Pulmonary artery endothelial cell (primary cell): ENCODE measurements at regions not wholly inside any gene's neighbourhood (a gene's known extent, or its start where the extent isn't known, plus 50 kb on each side); places are given as distances from the start of the nearest gene placed in this dataset.

Source experiments
- DNase-seq: peaks from one replicate; pipeline ENCODE4 v3.0.0-alpha.2; 2011; ENCODE audit warnings: low read depth, low spot score

DNA sequence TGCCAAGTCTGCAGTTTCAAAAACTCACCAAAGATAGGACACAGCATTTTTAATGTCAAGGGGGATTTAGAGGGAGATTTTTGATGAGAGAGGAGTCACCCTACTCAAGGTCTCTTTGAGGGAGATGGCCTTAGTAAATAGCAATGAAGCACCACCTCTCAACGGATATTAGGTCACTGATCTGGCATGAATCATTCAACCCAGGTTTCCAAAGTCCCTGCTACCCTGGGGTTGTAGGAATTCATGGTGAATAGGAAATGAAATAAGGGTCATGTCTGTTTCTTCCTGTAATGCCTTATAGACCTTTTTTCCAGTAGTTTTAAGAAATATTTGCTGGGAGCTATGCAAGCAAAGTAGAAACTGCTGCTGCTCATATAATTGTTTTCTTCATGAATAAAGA lies 2154.9 kb downstream of the LRRC4C start:
- no peak for DNase-seq

DNA sequence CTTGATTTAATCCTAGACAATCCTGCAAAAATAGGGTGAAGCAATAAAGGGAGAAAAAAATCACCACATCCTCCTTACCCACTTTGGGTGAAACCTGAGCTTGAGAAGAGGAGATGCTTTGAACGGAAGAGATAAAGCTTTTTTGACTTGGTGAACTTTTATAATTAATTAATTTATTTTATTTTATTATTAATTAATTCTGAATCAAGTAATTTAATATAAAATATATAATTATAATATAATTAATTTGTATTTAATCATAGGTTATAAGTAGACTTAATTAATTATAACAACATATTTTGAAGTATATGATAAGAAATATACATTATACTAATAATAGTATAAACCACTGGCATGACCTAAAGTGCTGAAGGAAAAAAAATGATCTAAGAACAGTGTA lies 2164.8 kb downstream of the LRRC4C start:
- no peak for DNase-seq

DNA sequence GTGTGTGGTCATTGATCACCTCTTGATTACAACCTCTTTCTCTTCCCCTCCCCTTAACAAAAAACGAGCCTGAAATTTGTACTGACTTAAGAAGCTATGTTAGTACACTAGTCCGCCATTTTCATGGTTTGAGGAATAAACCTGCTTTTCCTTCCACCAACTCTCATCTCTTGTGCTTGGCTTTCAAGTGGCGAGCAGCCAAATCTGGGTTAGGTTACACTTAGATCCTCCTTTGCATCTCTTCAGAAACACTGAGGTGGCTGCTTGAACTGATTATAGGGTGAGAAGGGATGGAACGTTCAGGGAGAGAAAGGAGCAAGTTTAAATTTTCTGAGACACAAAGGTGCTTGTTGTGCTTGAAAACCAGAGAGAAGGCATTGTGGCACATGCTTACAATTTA lies 2171.4 kb downstream of the LRRC4C start:
- DNase-seq, result no peak

DNA sequence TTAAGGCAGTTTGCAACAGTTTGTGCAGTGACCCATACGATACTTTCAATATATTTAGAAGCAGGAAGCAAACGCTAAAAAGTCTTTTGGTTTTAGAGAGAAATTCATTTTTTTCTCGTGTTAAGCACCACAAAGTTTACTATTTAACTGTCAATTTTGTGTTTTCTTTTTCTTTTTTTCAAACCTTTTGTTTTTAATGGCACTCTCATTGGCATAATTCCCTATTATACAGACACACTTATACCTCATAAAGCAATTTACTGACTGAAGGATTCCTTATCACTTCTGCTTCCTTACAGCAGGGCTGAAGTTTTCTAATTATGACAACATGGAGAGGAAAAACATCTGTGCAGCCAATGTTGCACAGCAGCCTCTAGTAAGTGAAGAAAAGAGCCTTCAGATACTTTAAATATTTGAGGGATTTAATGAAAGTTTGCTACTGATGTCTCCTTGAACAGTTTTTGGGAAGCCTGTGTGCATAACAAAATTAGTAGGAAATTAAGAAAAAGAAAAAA lies 2191.2 kb downstream of the LRRC4C start:
- no peak for DNase-seq

DNA sequence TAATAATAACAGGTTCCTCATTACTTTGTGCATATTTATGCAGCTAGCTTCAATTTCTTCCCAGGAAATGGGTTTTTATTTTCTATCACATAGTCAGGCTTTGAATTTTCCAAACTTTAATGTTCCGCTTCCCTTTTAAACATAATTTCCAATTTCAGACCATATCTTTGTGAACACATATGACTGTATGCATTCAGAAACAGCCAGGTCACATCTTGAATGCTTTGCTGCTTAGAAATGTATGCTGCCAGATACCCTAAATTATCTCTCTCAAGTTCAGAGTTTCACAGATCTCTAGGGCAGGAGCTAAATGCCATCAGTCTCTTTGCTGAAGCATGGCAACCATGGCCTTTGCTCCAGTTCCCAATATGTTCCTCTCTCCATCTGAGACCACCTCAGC lies 2203.8 kb downstream of the LRRC4C start:
- DNase-seq, result no peak

GRCh38 chr11:39249566-39250365 lies 2209.7 kb downstream of the LRRC4C start:
- DNase-seq, result no peak

DNA sequence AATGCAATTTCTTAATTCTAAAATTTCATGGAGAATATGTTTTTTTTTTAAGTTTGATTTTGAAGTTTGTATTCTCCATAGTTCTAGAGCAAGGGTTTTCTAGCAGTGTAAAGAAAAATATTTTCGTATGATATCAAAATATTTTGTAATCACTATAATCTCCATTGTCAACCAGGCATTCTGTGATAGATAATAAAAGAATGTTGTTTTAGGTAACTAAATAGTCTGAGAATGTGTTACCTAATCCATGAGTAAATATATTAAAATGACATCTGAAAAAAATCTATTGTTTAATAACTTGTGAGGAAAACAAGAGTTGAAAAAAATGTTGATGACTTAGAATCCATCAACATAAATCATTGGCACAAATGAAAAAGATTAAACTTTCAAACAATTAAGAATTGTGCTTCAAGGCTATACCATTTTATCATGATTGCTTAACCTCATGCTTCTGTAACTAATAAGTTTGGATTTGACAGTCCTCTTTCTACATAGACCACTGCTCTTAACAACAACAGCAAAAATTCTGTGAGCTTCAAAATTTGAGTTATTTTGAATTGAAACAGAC lies 2211.8 kb downstream of the LRRC4C start:
- no peak for DNase-seq

DNA sequence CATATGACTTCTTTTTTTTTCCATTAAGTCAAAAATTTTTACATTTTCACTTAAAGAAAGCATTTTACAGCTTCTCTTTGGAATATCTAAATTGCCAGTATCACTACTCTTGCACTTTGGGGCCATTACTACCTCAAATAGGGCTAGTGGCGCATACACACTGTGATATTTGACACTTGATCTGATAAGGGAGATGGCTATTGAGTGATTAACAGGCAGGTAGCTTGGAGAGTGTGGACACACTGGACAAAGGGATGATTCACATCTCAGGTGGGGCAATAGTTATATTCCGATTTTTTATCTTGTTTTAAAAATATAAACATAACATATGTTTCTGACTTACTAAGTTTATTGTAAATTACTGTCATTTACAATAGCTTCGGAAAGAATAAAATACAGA lies 2219.9 kb downstream of the LRRC4C start:
- no peak for DNase-seq

DNA sequence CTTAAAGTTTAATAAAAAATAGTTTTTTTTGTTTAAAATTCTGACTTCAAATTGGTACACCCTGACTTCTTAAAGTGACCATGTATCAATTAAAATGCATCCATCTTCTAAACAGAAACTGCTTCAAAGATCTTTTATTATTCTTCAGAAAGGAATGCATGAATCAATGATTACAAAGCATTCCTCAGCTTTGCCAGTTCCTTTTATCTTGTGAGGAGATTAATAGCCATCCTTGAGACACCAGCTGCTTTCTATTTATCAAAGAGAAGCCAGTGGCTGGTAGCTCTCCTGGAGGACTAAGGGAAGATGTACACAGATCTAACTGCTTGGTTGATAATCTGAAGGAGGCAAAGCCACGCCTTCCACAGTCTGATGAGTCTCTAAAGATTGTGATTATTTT lies 2222.5 kb downstream of the LRRC4C start:
- DNase-seq, result no peak

GRCh38 chr11:39221550-39222138 lies 2237.8 kb downstream of the LRRC4C start:
- no peak for DNase-seq

DNA sequence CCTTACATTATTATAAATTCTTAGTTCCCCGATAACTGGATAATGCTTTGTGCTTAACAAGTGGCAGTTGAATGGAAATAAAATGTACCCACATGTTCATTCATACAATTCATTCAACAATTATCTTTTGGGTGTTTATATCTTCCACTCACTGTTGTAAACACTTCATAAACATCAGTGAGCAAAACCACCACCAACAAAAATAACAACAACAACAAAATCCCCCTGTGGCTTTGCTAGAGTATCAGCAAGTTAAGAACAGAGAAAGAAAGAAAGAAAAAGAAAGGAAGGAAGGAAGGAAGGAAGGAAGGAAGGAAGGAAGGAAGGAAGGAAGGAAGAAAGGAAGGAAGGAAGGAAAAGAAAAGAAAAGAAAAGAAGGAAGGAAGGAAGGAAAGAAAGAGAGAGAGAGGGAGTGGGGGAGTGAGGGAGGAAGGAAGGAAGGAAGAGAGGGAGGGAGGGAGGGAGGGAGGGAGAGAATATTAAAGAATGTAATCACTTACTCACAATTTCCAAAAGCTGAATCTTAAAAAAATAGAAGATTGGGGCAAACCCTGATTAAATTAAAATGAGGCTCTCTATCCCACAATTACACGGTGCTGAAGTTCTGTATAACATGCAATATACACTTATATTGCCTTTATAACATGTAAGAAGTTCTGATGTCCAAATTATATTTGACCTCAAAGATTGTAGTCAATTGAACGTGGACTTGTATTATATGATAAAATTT lies 2238.8 kb downstream of the LRRC4C start:
- DNase-seq, result no peak

DNA sequence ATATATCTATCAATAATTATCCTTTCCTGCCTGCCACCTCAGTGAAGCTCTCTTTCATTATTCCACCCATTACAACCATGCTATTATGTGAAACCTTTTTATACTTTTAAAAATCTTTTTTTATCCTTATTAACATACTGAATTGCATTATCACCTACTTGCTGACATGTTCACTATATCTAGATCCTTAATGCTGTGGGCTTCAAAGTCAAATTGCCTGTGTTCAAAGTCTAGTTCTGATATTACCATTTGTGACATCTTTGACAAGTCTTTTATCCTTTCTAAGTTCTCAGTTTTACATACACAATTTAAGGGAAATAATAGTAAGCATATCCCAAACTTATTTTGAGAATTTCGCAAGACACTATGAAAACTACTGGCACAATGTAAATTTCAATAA lies 2239.4 kb downstream of the LRRC4C start:
- DNase-seq, result no peak

GRCh38 chr11:39209981-39210380 lies 2249.5 kb downstream of the LRRC4C start:
- DNase-seq, result no peak

DNA sequence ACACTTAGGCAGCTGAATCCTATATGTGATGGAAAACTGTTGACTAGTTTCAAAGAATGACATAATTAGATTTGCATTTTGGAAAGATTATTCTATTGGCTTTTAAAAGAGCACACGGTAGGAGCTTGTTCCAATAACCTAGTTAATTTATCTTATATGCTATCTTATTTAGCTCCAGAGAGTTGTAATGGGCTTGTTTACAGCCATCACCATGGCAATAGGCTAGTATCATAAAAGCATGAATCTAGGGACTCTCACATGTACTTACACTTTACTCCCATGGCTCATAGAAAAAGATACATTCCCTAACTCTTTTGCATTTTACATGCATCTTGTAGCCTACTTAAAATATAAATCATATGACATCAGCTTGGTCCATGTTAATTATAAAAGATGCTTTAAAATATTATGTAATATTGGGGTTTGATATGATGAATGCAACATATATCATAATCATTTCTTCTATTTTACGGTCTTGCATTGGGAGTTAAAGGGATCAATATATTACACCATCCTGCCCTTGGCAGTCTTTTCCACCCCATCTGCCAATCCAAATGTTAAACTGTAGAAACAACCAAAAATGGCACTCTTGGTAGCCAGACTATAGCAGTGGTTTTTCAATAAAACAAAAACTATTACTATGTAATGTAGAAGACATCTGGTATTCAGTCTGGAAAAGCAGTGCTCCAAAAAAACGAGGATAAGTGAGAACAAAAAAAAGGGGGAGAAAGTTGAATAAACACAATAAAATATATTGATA lies 2254.0 kb downstream of the LRRC4C start:
- no peak for DNase-seq

GRCh38 chr11:39192671-39193070 lies 2266.8 kb downstream of the LRRC4C start:
- no peak for DNase-seq

DNA sequence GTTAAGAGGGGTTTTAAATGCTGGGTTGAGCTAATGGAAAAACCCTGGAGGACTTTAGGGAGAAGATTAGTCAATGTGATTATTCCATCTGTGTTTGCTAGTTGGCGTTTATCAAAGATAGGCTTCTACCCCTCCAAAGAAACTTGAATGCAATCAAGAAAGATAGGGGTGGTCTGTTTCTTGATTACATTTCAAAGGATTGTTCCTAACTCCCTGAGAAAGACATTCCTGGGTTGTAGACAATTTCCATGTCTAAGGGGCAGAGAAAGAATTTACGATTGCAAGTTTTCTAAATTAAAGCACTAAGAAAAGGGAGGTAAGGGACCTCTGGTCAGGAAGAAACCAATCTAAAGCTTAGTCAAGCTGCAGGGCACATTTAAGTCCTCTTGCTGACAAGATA lies 2268.7 kb downstream of the LRRC4C start:
- DNase-seq, result no peak

GRCh38 chr11:39177678-39178077 lies 2281.8 kb downstream of the LRRC4C start:
- DNase-seq, result no peak

DNA sequence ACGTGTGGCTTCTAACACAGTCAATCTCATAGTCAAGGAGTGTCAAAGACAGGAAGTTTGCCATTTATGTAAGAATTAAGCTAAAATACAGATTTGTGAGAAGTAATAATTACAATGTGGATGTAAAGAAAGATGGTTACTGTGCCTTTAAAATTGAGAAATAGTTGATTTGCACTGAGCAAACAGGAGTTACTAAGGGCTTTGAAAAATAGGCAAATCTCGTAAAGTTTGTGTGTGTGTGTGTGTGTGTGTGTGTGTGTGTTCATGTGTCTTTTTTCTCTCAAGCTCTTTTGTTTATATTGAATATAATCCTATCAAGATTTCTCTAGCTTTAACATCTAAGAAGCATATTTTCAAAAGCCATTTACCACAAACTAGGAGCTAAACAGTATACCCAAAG lies 2284.5 kb downstream of the LRRC4C start:
- DNase-seq, result no peak

DNA sequence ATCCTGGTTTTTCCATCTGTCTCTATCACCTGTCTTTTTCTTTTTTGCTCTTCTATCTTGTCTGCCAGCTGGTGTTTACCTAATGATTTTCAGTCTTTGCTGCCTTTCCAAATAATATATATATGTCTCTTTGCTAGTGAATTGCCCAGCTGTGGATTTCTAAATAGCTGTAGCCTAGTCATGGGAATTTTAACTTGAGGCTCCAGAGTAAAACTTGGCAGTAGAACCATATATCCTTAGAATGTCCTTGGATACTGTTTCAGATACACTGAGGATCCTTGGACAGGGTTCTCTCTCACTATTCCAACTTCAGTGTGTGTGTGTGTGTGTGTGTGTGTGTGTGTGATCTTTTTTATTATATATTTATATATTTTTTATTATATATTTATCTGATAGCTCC lies 2285.3 kb downstream of the LRRC4C start:
- DNase-seq, result no peak

GRCh38 chr11:39165021-39165420 lies 2294.4 kb downstream of the LRRC4C start:
- DNase-seq, result no peak

DNA sequence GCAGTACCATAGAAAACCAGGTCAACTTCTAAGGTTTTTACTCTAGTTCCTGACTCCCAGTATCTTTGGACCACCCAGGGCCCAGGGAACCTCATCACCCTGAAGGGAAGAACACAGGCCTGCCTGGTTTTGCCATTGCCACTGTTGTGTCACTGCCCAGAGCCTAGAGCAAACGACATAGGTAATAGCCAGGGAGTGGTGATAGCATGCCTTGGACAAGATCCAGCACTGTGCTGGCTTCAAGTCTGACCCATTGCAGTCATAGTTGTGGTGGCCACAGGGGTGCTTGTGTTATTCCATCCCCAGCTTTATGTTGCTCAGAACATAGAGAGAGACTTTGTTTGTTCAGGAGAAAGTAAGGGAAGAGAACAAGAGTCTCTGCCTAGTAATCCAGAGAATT lies 2310.2 kb downstream of the LRRC4C start:
- DNase-seq, result no peak
